GM12873 (cell line): ENCODE measurements at regions not wholly inside any gene's neighbourhood (a gene's known extent, or its start where the extent isn't known, plus 50 kb on each side); places are given as distances from the start of the nearest gene placed in this dataset.

ENCODE experiments used
- TF ChIP-seq, protein P1 (sequence below): IDR thresholded peaks from 2 replicates; pipeline ENCODE4 v1.5.1; 2012; ENCODE audit warnings: low read depth, mild to moderate bottlenecking, moderate library complexity, low read length, control low read depth; ENCODE audit not compliant: insufficient read depth; ENCODE audit errors: missing control alignments

DNA sequence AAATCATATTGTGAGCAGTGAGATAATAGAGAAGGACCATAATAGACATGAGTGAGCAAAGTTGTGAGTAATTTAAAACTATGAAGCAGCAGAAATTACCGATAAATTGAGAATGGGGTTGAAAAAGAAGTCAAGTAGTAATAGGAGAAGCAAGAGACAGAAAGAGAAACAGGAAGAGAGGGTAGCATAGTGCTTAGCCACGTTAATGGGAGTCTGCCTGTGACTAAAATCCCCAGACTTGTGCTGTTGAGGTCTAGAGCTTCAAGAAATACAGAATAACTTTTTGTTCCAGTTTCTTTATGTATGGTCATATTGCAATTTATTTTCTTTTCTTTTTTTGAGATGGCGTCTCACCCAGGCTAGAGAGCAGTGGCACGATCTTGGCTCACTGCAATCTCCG, 368.7 kb downstream of the METTL15 start:
- TF ChIP-seq, protein P1, sequence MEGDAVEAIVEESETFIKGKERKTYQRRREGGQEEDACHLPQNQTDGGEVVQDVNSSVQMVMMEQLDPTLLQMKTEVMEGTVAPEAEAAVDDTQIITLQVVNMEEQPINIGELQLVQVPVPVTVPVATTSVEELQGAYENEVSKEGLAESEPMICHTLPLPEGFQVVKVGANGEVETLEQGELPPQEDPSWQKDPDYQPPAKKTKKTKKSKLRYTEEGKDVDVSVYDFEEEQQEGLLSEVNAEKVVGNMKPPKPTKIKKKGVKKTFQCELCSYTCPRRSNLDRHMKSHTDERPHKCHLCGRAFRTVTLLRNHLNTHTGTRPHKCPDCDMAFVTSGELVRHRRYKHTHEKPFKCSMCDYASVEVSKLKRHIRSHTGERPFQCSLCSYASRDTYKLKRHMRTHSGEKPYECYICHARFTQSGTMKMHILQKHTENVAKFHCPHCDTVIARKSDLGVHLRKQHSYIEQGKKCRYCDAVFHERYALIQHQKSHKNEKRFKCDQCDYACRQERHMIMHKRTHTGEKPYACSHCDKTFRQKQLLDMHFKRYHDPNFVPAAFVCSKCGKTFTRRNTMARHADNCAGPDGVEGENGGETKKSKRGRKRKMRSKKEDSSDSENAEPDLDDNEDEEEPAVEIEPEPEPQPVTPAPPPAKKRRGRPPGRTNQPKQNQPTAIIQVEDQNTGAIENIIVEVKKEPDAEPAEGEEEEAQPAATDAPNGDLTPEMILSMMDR, result no peak

DNA sequence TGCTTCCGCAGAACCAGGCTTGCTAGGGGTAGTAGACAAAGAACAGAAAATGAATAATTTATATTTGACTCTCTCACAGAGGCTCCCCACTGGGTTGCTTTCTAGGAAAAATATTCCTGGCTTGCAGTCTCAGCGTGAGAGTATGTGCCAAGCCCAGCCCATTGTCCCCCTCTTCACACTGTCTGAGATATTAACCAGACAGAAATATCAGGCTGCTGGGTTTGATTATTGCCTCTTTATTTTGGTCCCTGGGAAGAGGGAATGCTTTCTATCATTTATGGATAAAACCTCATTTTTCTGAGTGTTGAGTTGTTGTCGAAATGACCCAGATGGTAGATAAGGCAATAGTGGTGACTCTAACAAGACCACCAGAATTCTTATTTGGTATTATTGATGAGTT, 367.9 kb downstream of the METTL15 start:
- TF ChIP-seq, protein P1, result no peak

DNA sequence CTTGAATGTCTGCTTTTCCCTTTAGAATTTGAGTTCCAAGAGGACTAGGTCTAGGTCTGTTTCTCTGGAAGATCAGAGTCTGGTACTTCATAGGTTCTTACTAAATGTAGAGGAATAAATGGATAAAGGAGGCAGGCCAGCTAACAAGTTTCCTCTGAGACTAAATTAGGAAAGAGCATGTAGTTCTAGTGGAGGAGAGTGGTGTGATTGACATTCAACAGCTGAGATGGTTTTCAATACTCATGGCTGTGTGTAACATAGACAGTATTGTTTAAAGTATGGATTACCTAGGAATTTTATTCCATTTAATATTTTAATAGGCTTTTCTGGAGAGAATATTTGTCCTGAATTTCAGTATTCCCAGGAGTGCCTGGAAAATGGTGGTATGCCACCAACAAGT, 364.7 kb downstream of the METTL15 start:
- TF ChIP-seq, protein P1, result no peak

DNA sequence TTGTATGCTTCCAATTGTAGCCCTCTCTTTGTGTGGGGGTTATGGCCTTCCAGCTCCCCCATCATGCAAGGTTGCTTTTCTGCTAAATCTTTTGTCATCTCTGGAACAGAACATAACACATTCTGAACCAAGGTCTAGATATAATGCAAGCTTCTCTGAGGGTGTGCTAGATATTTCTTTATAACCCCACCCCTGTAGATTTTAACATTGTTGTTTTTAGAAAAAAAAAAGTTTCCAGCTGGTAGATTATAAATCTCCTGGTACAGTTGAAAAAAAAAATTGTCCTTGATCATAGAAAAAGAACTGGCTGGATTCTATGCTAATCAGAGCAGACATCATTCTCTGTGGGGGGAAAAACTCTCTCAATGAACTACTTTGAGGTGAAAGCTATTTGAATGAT, 363.3 kb downstream of the METTL15 start:
- TF ChIP-seq, protein P1, result no peak

DNA sequence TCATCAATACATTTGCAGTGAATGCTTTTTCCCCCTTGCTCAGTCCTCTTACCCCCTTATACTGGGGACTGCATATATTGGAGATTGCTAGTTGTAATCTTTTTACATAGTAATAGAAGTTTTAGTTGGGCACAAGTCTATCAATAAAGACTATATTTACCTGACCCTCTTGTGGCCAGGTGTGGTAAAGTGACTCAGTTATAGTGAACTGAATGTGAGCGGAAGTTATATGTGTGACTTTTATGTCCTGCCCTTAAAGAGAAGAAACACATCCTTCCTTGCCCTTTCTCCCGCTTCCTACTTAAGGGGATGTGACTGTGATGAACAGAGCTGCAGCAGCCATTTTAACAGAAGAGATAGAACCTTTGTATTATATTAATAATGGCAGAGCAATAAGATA, 362.0 kb downstream of the METTL15 start:
- TF ChIP-seq, protein P1, result no peak

DNA sequence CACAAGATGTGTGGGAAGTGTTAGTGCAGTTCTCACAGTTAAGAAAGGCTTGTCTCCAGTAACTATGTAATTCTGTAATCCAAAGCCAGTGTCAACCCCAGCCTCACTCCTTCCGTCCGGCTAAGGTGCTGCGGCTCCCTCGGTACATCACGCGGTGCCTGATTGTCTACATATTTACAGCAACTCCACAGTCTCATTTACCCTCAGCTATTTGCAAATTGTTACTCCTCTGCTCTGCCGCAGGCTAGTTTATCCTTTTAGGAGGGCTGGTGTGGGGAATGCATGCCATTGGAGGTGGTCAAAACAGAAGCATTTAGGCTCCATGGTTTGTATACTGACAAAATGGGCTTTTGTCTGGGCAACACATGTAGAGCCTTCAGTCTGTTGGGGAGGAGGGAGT, 358.3 kb downstream of the METTL15 start:
- TF ChIP-seq, protein P1, result no peak

DNA sequence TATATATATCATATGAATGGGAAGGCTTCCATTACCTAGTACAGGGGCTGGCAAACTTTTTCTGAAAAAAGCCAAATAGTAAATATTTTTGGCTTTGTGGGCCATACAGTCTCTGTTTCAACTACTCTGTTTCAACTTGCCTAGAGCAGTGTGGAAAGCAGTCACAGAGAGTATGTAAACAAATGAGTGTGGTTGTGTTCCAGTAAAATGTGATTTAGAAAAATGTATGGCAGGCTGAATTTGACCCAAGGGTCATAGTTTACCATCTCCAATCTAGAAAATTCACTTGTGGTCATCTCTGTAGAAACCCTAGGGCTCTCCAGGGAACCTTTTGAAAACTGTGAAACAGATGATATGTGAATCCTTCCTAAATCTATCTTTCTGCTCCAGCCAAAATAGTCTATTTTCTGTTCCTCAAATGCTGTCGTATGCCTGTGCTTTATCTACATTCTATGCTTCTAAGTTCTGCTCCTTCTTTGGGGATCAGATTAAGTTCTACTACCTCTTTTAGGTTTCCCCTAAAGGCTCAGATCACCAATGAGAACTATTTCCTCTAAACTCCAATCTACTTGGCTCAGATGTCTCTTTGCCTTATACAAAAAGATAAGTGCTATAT, 356.2 kb downstream of the METTL15 start:
- TF ChIP-seq, protein P1, result no peak
